ENCODE measurements at regions not wholly inside any gene's neighbourhood (a gene's known extent, or its start where the extent isn't known, plus 50 kb on each side); places are given as distances from the start of the nearest gene placed in this dataset.

DNA sequence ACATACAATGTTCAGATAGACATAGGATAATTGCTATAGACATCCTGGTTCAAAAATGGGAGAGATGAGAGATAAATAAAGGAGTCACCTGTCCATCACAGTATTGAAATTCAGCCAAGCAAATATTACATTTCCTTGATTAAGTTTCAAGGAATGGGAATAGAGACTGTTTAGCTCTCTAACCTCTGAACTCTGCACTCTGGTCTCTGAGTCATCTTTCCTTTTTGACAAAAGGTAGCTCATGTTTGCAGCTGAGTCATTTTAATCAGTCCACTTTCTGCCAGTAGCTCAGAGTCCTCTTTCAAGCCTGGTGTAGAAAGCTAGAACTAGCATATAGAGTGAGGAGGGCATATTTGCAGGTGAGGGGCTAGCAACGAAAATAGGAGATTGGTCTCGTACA lies 51.4 kb upstream of the GJA8 start:
- TF ChIP-seq ARNTL (CRISPR knock-in tag; IDR thresholded peaks at IDR 0.05; ENCODE audit: borderline replicate concordance, low read depth) (no peak), BACH2 (CRISPR knock-in tag; IDR thresholded peaks at IDR 0.05; ENCODE audit: borderline replicate concordance) (no peak)
